Neuronal stem cell (in vitro differentiated cells): ENCODE measurements at regions not wholly inside any gene's neighbourhood (a gene's known extent, or its start where the extent isn't known, plus 50 kb on each side); places are given as distances from the start of the nearest gene placed in this dataset.

ENCODE experiments used
- DNase-seq: peaks from one replicate; pipeline ENCODE4 v3.0.0-alpha.2; 2013; ENCODE audit warnings: low spot score
- H2AFZ ChIP-seq: one replicate; pipeline ENCODE4 v1.6.1; 2013; ENCODE audit warnings: mild to moderate bottlenecking, low read length, inconsistent platforms
- H2AK5ac ChIP-seq: 2 replicates; pipeline ENCODE4 v1.6.1; 2013; ENCODE audit warnings: low read depth, mild to moderate bottlenecking, inconsistent platforms, low read length, moderate library complexity, mixed read lengths
- H2BK120ac ChIP-seq: 2 replicates; pipeline ENCODE4 v1.6.1; 2013; ENCODE audit warnings: low read depth, mild to moderate bottlenecking, inconsistent platforms, low read length, moderate library complexity, mixed read lengths
- H2BK12ac ChIP-seq: one replicate; pipeline ENCODE4 v1.6.1; 2013; ENCODE audit warnings: low read length, inconsistent platforms
- H2BK15ac ChIP-seq: 2 replicates; pipeline ENCODE4 v1.6.1; 2013; ENCODE audit warnings: mild to moderate bottlenecking, low read length, inconsistent platforms, mixed read lengths
- H2BK5ac ChIP-seq: one replicate; pipeline ENCODE4 v1.6.1; 2013; ENCODE audit warnings: inconsistent platforms, mild to moderate bottlenecking, low read length, moderate library complexity
- H3K14ac ChIP-seq: one replicate; pipeline ENCODE4 v1.6.1; 2013; ENCODE audit warnings: low read length, inconsistent platforms
- H3K18ac ChIP-seq: 2 replicates; pipeline ENCODE4 v1.6.1; 2013; ENCODE audit warnings: low read length, inconsistent platforms
- H3K23ac ChIP-seq: 2 replicates; pipeline ENCODE4 v1.6.1; 2013; ENCODE audit warnings: low read depth, mild to moderate bottlenecking, mixed read lengths, low read length, inconsistent platforms; ENCODE audit not compliant: poor library complexity
- H3K27ac ChIP-seq: replicated peaks from 3 replicates; pipeline ENCODE4 v1.5.1; 2013; ENCODE audit warnings: low read length, inconsistent platforms
- H3K27me3 ChIP-seq, 3 experiments: 2 replicates each; pipeline ENCODE4 v1.6.1; 2013; ENCODE audit warnings: low read length in 3 of 3, mild to moderate bottlenecking in 2 of 3, inconsistent platforms in 1 of 3, low read depth in 1 of 3, mixed read lengths in 1 of 3, moderate library complexity in 1 of 3; ENCODE audit not compliant: control insufficient read depth in 3 of 3, insufficient read depth in 3 of 3
- H3K36me3 ChIP-seq, 2 donors: replicated peaks in 1 of 2; 2 replicates each; pipeline ENCODE4 v1.6.1; 2013; ENCODE audit warnings: low read length in 2 of 2; ENCODE audit not compliant: control insufficient read depth in 2 of 2, insufficient read depth in 2 of 2
- H3K4ac ChIP-seq: 2 replicates; pipeline ENCODE4 v1.6.1; 2013; ENCODE audit warnings: inconsistent platforms, mild to moderate bottlenecking, low read length, moderate library complexity
- H3K4me1 ChIP-seq, 2 donors: 1 replicate in 1 of 2; 2 replicates in 1 of 2; pipeline ENCODE4 v1.6.1; 2013; ENCODE audit warnings: low read length in 2 of 2, low read depth in 1 of 2; ENCODE audit not compliant: control insufficient read depth in 2 of 2, insufficient read depth in 1 of 2
- H3K4me2 ChIP-seq: one replicate; pipeline ENCODE4 v1.6.1; 2013; ENCODE audit warnings: mild to moderate bottlenecking, low read length, inconsistent platforms; ENCODE audit not compliant: insufficient read depth, poor library complexity, severe bottlenecking
- H3K4me3 ChIP-seq, 2 donors: 2 replicates each; pipeline ENCODE4 v1.5.1; 2013; ENCODE audit warnings: low read length in 2 of 2, mild to moderate bottlenecking in 2 of 2, inconsistent platforms in 1 of 2, moderate library complexity in 1 of 2
- H3K79me1 ChIP-seq: one replicate; pipeline ENCODE4 v1.6.1; 2013; ENCODE audit warnings: low read depth, mild to moderate bottlenecking, inconsistent platforms, low read length, moderate library complexity
- H3K9ac ChIP-seq: one replicate; pipeline ENCODE4 v1.6.1; 2013; ENCODE audit warnings: mild to moderate bottlenecking, low read depth, low read length, inconsistent platforms; ENCODE audit not compliant: poor library complexity
- H3K9me3 ChIP-seq, 2 donors: replicated peaks in 1 of 2; 2 replicates each; pipeline versions ENCODE3 to v1.6.1; 2013; ENCODE audit warnings: low read length in 2 of 2, mild to moderate bottlenecking in 2 of 2, inconsistent platforms in 1 of 2, low read depth in 1 of 2, mixed read lengths in 1 of 2, moderate library complexity in 1 of 2; ENCODE audit not compliant: control insufficient read depth in 2 of 2, insufficient read depth in 1 of 2
- H4K8ac ChIP-seq: one replicate; pipeline ENCODE4 v1.6.1; 2013; ENCODE audit warnings: low read depth, mild to moderate bottlenecking, inconsistent platforms, low read length, moderate library complexity
- H4K91ac ChIP-seq: one replicate; pipeline ENCODE4 v1.6.1; 2013; ENCODE audit warnings: low read length, low read depth, mild to moderate bottlenecking, inconsistent platforms; ENCODE audit not compliant: poor library complexity
- whole genome bisulfite sequencing, 2 donors: extraction: QIAGEN DNeasy Blood & Tissue Kit; methylation state at CpG; one replicate each; pipeline ENCODE4 v1.1.7; 2013; ENCODE audit warnings: missing lambda C conversion rate in 2 of 2, mixed read lengths in 1 of 2; ENCODE audit not compliant: insufficient read length in 2 of 2, insufficient replicate concordance in 1 of 2; ENCODE audit errors: extremely low coverage in 2 of 2; 5-methylcytosine and 5-hydroxymethylcytosine counted together

- Histone ChIP-seq H2BK120ac (no peak overlapping the region), H2AFZ (no peak overlapping the region), H4K8ac (no peak overlapping the region), H2AK5ac (no peak overlapping the region), H2BK12ac (no peak overlapping the region), H2BK15ac (no peak overlapping the region), H3K4me3 (no peak overlapping the region), H3K4ac (no peak overlapping the region), H3K4me2 (no peak overlapping the region), H3K14ac (no peak overlapping the region), H3K27me3 (no peaks in the 10 kb centered on the region), H3K4me1 (peaks cover 0 to 2% of the 10 kb centered on the region in 2 donors), H2BK5ac (no peak overlapping the region), H3K27ac (no peak overlapping the region), H3K79me1 (no peaks in the 10 kb centered on the region), H3K23ac (no peak overlapping the region), H3K36me3 (no peaks in the 10 kb centered on the region), H4K91ac (no peak overlapping the region), H3K18ac (no peak overlapping the region), H3K9ac (no peak overlapping the region), H3K9me3 (peaks cover 0 to under 1% of the 10 kb centered on the region in 2 donors)
- DNase-seq: no peak
- WGBS, 2 donors: no CpG with 5 or more reads among the region's 5 CpGs
Observed at GRCh38 chr5:88376728-88377127, 108.1 kb upstream of the TMEM161B start.

- no peak overlapping the region for H3K4me3 ChIP-seq
Observed at GRCh38 chr5:88374391-88374790, 105.7 kb upstream of the TMEM161B start.

GRCh38 chr5:88370824-88371223 lies 102.2 kb upstream of the TMEM161B start:
- Histone ChIP-seq H3K9me3 (no peaks in the 10 kb centered on the region), H3K23ac (no peak overlapping the region), H2AK5ac (no peak overlapping the region), H4K91ac (no peak overlapping the region), H3K4me1 (peaks cover 2% of the 10 kb centered on the region in 2 donors), H3K14ac (no peak overlapping the region), H3K4me2 (no peak overlapping the region), H3K79me1 (no peaks in the 10 kb centered on the region), H2AFZ (no peak overlapping the region), H3K9ac (no peak overlapping the region), H2BK5ac (no peak overlapping the region), H3K27ac (no peak overlapping the region), H4K8ac (no peak overlapping the region), H2BK12ac (no peak overlapping the region), H2BK15ac (no peak overlapping the region), H3K36me3 (no peaks in the 10 kb centered on the region), H3K4ac (no peak overlapping the region), H3K4me3 (no peak overlapping the region), H3K18ac (no peak overlapping the region), H2BK120ac (no peak overlapping the region), H3K27me3 (no peaks in the 10 kb centered on the region)
- no peak for DNase-seq

More at GRCh38 chr5:88374391-88374790, 105.7 kb upstream of the TMEM161B start:
- no peak overlapping the region for H3K14ac ChIP-seq
- WGBS, 2 donors: no CpG with 5 or more reads among the region's 2 CpGs
- no peak overlapping the region for H4K91ac ChIP-seq
- no peak overlapping the region for H2BK5ac ChIP-seq
- H3K4me1 ChIP-seq: peaks cover 0 to 2% of the 10 kb centered on the region in 2 donors
- no peak overlapping the region for H2BK120ac ChIP-seq
- H3K9me3 ChIP-seq: no peaks in the 10 kb centered on the region
- no peaks in the 10 kb centered on the region for H3K79me1 ChIP-seq
- H3K18ac ChIP-seq: no peak overlapping the region
- H3K27me3 ChIP-seq: no peaks in the 10 kb centered on the region
- no peak overlapping the region for H3K4me2 ChIP-seq
- H3K27ac ChIP-seq: no peak overlapping the region
- DNase-seq: no peak
- H3K23ac ChIP-seq: no peak overlapping the region
- H3K9ac ChIP-seq: no peak overlapping the region
- H4K8ac ChIP-seq: no peak overlapping the region
- H2AFZ ChIP-seq: no peak overlapping the region
- no peak overlapping the region for H2AK5ac ChIP-seq
- no peak overlapping the region for H2BK15ac ChIP-seq
- no peak overlapping the region for H3K4ac ChIP-seq
- H2BK12ac ChIP-seq: no peak overlapping the region
- H3K36me3 ChIP-seq: no peaks in the 10 kb centered on the region

GRCh38 chr5:88368201-88368600 lies 99.6 kb upstream of the TMEM161B start:
- Histone ChIP-seq H2BK12ac (no peak overlapping the region), H3K4me3 (no peak overlapping the region), H3K14ac (no peak overlapping the region), H3K27me3 (no peaks in the 10 kb centered on the region), H4K91ac (no peak overlapping the region), H2BK120ac (no peak overlapping the region), H3K27ac (no peak overlapping the region), H2BK15ac (no peak overlapping the region), H3K4ac (no peak overlapping the region), H3K36me3 (no peaks in the 10 kb centered on the region), H3K23ac (no peak overlapping the region), H3K79me1 (no peaks in the 10 kb centered on the region), H3K9me3 (no peaks in the 10 kb centered on the region), H2AFZ (no peak overlapping the region), H2AK5ac (no peak overlapping the region), H3K4me1 (peaks cover 2% of the 10 kb centered on the region in 2 donors), H4K8ac (no peak overlapping the region), H3K18ac (no peak overlapping the region), H2BK5ac (no peak overlapping the region), H3K4me2 (no peak overlapping the region), H3K9ac (no peak overlapping the region)
- no CpG with 5 or more reads among the region's 2 CpGs for WGBS, 2 donors
- DNase-seq: no peak
